GM12878 (cell line): ENCODE measurements at regions not wholly inside any gene's neighbourhood (a gene's known extent, or its start where the extent isn't known, plus 50 kb on each side); places are given as distances from the start of the nearest gene placed in this dataset.

Experiments
- ATAC-seq: fragments of 200-7000 bp; cut with Tn5 transposase; 3 replicates; pipeline ENCODE4 v1.9.1; 2020; ENCODE audit warnings: mild to moderate bottlenecking, moderate library complexity
- BruUV-seq: library from RNA; stranded (reverse); fragments of 400-500 nt; replicated peaks from 2 replicates; lab custom pipeline; 2021; lab: Mats Ljungman, UMichigan
- CTCF ChIA-PET: fragments of 300-600 bp; sonication (Branson Sonifier 250); formaldehyde crosslinking; extraction: SDS; loops from one replicate; lab custom pipeline; 2021; ENCODE audit warnings: inconsistent platforms; lab: Yijun Ruan, JAX
- POLR2A ChIA-PET: fragments of 350-600 bp; formaldehyde crosslinking; extraction: SDS; loops from one replicate; lab custom pipeline; 2021; ENCODE audit warnings: inconsistent platforms; lab: Charles Lee
- RAD21 ChIA-PET: fragments of 300-600 bp; sonication (Branson Sonifier 250); formaldehyde crosslinking; loops from one replicate; lab custom pipeline; 2023; ENCODE audit warnings: antibody characterized with exemption; ENCODE audit not compliant: unreplicated experiment; lab: Charles Lee
- SMC1A ChIA-PET: fragments of 300-600 bp; sonication (Branson Sonifier 250); formaldehyde crosslinking; loops from one replicate; lab custom pipeline; 2023; ENCODE audit not compliant: unreplicated experiment, uncharacterized antibody; lab: Charles Lee
- DNase-seq: peaks from one replicate; pipeline ENCODE4 v3.0.0-alpha.2; 2011; ENCODE audit warnings: low read depth, low spot score
- FAIRE-seq: peaks from 3 replicates; lab custom pipeline; 2011; peaks lifted over from hg19 to GRCh38; lab: Jason Lieb, UNC
- H2AFZ ChIP-seq: 2 replicates; pipeline ENCODE4 v1.6.0; 2011; ENCODE audit warnings: low read depth, low read length, control low read depth; ENCODE audit not compliant: control insufficient read depth
- H3K27ac ChIP-seq: 2 replicates; pipeline ENCODE4 v1.5.1; 2011; ENCODE audit warnings: control low read depth; ENCODE audit not compliant: control insufficient read depth, insufficient read depth
- H3K27me3 ChIP-seq, 2 experiments: replicated peaks in 1 of 2; 2 replicates each; pipeline versions ENCODE4 v1.6.0 to v1.6.1; 2011; ENCODE audit warnings: low read length in 1 of 2; ENCODE audit not compliant: control insufficient read depth in 2 of 2, insufficient read depth in 2 of 2
- H3K36me3 ChIP-seq, 2 experiments: 2 replicates each; pipeline ENCODE4 v1.5.1; 2011; ENCODE audit warnings: low read length in 1 of 2; ENCODE audit not compliant: control insufficient read depth in 2 of 2, insufficient read depth in 2 of 2
- H3K4me1 ChIP-seq: 2 replicates; pipeline ENCODE4 v1.6.1; 2011; ENCODE audit warnings: mild to moderate bottlenecking, low read length, moderate library complexity, mixed read lengths; ENCODE audit not compliant: control insufficient read depth, insufficient read depth
- H3K4me2 ChIP-seq: 2 replicates; pipeline ENCODE4 v1.6.0; 2011; ENCODE audit warnings: control low read depth; ENCODE audit not compliant: control insufficient read depth, insufficient read depth
- H3K4me3 ChIP-seq: fragments of 200-600 bp; sonication (generic); 2 replicates; pipeline ENCODE4 v1.5.1; 2016
- H3K79me2 ChIP-seq: 2 replicates; pipeline ENCODE4 v1.6.0; 2011; ENCODE audit warnings: low read length; ENCODE audit not compliant: control insufficient read depth, insufficient read depth
- H3K9ac ChIP-seq: 2 replicates; pipeline ENCODE4 v1.8.0; 2011; ENCODE audit warnings: low read length, control low read depth, mixed read lengths; ENCODE audit not compliant: control insufficient read depth, insufficient read depth
- H3K9me3 ChIP-seq: replicated peaks from 3 replicates; pipeline ENCODE4 v1.5.1; 2011; ENCODE audit warnings: mild to moderate bottlenecking, low read length; ENCODE audit not compliant: control insufficient read depth, insufficient read depth
- H4K20me1 ChIP-seq: 2 replicates; pipeline ENCODE4 v1.6.0; 2011; ENCODE audit not compliant: control insufficient read depth, insufficient read depth
- BCL3 ChIP-seq: IDR thresholded peaks from 2 replicates; pipeline ENCODE4 v1.6.1; 2011; ENCODE audit warnings: borderline replicate concordance, low read depth, mild to moderate bottlenecking, moderate library complexity, low read length; ENCODE audit not compliant: insufficient read depth, poor library complexity, severe bottlenecking
- BHLHE40 ChIP-seq, 2 experiments: fragments of 450-650 bp in 1 of 2; IDR thresholded peaks; 2 replicates each; pipeline ENCODE4 v1.6.1; 2011 to 2017; ENCODE audit warnings: low read depth in 2 of 2, borderline replicate concordance in 1 of 2, improper control_type of control experiment in 1 of 2, low read length in 1 of 2, mild to moderate bottlenecking in 1 of 2
- CHD4 ChIP-seq: fragments of 200-600 bp; sonication (generic); IDR thresholded peaks from 2 replicates; pipeline ENCODE4 v1.6.1; 2016; ENCODE audit warnings: mild to moderate bottlenecking
- IRF3 ChIP-seq: fragments of 450-650 bp; IDR thresholded peaks from 2 replicates; pipeline ENCODE4 v1.6.1; 2014; ENCODE audit warnings: mild to moderate bottlenecking
- MEF2B ChIP-seq: fragments of 450-650 bp; IDR thresholded peaks from 2 replicates; pipeline ENCODE4 v1.6.1; 2018; ENCODE audit warnings: mild to moderate bottlenecking, moderate library complexity; ENCODE audit not compliant: partially characterized antibody, poor library complexity, severe bottlenecking
- NFYB ChIP-seq: IDR thresholded peaks from 2 replicates; pipeline ENCODE4 v1.6.1; 2011; ENCODE audit warnings: low read depth, mild to moderate bottlenecking, low read length, improper control_type of control experiment, moderate library complexity; ENCODE audit not compliant: insufficient read depth
- WGBS: methylation state at CpG from one replicate; pipeline ENCODE4 v1.1.6; 2016; ENCODE audit warnings: low lambda C conversion rate; ENCODE audit not compliant: insufficient replicate concordance, insufficient coverage; ENCODE audit errors: missing lambda C conversion rate; 5-methylcytosine and 5-hydroxymethylcytosine counted together
- in situ Hi-C: fragments of 300-500 bp; cut with MboI; formaldehyde crosslinking; loops from 9 replicates; pipeline ENCODE4 v1.14.3; 2018; ENCODE audit warnings: mixed read lengths
- intact Hi-C: fragments of 100-400 bp; cut with micrococcal nuclease; formaldehyde crosslinking; loops from one replicate; pipeline ENCODE4 v1.14.2; 2022; ENCODE audit not compliant: unreplicated experiment
- TF ChIP-seq, protein P1 (sequence below): fragments of 450-650 bp; IDR thresholded peaks from 2 replicates; pipeline ENCODE4 v1.6.1; 2018; ENCODE audit warnings: mild to moderate bottlenecking, low read depth, moderate library complexity; ENCODE audit not compliant: partially characterized antibody

GRCh38 chr22:27239520-27239919, 562.0 kb downstream of the MN1 start (continued):
- TF ChIP-seq MEF2B (no peak), CHD4 (no peak)

- intact Hi-C loops (no loop called here), in situ Hi-C loops (no loop called here)
- Histone ChIP-seq H3K4me2 (no peak overlapping the region), H3K79me2 (no peaks in the 10 kb centered on the region), H3K9ac (no peak overlapping the region), H3K27ac (no peak overlapping the region), H2AFZ (no peak overlapping the region), H3K9me3 (no peaks in the 10 kb centered on the region; the same call in 2 of the 3 replicates), H4K20me1 (no peaks in the 10 kb centered on the region), H3K4me3 (no peak overlapping the region), H3K36me3 (no peaks in the 10 kb centered on the region), H3K4me1 (no peaks in the 10 kb centered on the region), H3K27me3 (no peaks in the 10 kb centered on the region)
- FAIRE-seq = no peak
- 44% methylated on average over 5 of the region's 5 CpGs for WGBS
- POLR2A ChIA-PET = no interaction called here
- CTCF ChIA-PET = no interaction called here
- no TSS peak for BruUV-seq
- no peak for DNase-seq
- SMC1A ChIA-PET = no interaction called here
- RAD21 ChIA-PET = no interaction called here
- TF ChIP-seq NFYB (no peak), BHLHE40 (IDR thresholded peaks at IDR 0.05; ENCODE audit: borderline replicate concordance in 1 of 2, low read depth in 2 of 2, low read length in 1 of 2) (no peak), BCL3 (no peak), IRF3 (no peak)
- TF ChIP-seq, protein P1, sequence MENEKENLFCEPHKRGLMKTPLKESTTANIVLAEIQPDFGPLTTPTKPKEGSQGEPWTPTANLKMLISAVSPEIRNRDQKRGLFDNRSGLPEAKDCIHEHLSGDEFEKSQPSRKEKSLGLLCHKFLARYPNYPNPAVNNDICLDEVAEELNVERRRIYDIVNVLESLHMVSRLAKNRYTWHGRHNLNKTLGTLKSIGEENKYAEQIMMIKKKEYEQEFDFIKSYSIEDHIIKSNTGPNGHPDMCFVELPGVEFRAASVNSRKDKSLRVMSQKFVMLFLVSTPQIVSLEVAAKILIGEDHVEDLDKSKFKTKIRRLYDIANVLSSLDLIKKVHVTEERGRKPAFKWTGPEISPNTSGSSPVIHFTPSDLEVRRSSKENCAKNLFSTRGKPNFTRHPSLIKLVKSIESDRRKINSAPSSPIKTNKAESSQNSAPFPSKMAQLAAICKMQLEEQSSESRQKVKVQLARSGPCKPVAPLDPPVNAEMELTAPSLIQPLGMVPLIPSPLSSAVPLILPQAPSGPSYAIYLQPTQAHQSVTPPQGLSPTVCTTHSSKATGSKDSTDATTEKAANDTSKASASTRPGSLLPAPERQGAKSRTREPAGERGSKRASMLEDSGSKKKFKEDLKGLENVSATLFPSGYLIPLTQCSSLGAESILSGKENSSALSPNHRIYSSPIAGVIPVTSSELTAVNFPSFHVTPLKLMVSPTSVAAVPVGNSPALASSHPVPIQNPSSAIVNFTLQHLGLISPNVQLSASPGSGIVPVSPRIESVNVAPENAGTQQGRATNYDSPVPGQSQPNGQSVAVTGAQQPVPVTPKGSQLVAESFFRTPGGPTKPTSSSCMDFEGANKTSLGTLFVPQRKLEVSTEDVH = no peak
- ATAC-seq = no peak
Measured at GRCh38 chr22:27240298-27241075, 561.1 kb downstream of the MN1 start.
